Omental fat pad (tissue), 3 donors: ENCODE measurements at regions not wholly inside any gene's neighbourhood (a gene's known extent, or its start where the extent isn't known, plus 50 kb on each side); places are given as distances from the start of the nearest gene placed in this dataset.

Source experiments
- ATAC-seq: fragments of 150-250 bp; one replicate; pipeline ENCODE4 v1.9.1; 2016; ENCODE audit warnings: mild to moderate bottlenecking, moderate library complexity; ENCODE audit not compliant: low FRiP score
- DNase-seq: peaks from one replicate; pipeline ENCODE4 v3.0.0-alpha.2; 2019; ENCODE audit warnings: low spot score
- CTCF ChIP-seq, 3 donors: fragments of 450-650 bp; IDR thresholded peaks; one replicate each; pipeline ENCODE4 v1.5.1; 2016 to 2017; ENCODE audit warnings: antibody characterized with exemption in 3 of 3, mild to moderate bottlenecking in 3 of 3, moderate library complexity in 2 of 3

DNA sequence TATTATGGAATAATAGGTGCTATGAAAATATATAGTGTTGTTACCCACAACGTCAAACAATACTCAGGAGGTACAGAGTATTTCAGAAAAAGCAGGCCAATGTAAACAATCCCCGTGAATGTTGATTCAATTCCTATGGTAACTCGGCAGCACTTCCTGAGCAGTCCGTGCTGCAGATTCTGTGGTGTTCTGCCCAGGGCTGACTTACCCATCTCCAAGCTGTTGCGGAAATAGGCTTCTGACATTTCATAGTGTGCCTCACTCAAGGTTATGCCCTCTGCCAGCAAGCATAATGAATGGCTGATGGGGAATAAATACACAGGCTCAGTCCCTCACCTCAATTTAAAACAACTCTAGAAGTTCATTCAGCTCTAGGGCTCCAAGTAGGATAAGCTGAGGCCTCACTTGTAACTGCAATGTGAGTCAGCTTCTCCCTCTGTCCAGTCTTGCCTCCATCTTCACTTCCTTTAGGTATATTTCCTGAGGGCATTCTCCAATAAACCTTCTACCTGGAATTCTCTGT, 177.6 kb downstream of the GNAI1 start:
- ATAC-seq: no peak
- no peak for TF ChIP-seq CTCF (IDR thresholded peaks at IDR 0.05)
- DNase-seq: no peak

DNA sequence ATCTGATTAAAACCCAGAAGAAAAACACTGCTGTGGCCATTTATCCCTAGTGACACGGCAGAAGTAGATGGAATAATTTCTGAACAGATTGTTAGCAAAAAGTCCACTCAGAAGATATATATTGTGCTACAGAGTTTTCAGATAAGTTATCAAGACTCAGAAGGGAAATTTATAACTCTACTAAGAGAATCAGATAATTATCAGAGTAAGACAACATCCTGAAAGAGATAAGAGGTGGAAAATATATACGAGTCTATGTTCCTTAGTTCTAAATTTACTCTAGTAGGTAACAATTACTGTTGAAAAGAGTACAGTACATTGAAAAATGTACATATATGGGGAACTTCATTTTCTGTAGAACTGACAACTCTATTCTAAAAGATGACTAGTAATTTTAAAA, 176.7 kb downstream of the GNAI1 start:
- TF ChIP-seq CTCF (IDR thresholded peaks at IDR 0.05): no peak

GRCh38 chr7:80309971-80310549, 175.4 kb downstream of the GNAI1 start:
- no peak for DNase-seq
- no peak for TF ChIP-seq CTCF (IDR thresholded peaks at IDR 0.05)
- ATAC-seq: no peak

More for the DNA sequence above, 176.7 kb downstream of the GNAI1 start:
- ATAC-seq (no peak), DNase-seq (no peak)

GRCh38 chr7:80309377-80309776, 174.7 kb downstream of the GNAI1 start:
- ATAC-seq (no peak), DNase-seq (no peak)
- no peak for TF ChIP-seq CTCF (IDR thresholded peaks at IDR 0.05)

GRCh38 chr7:80307227-80307856, 172.7 kb downstream of the GNAI1 start:
- ATAC-seq: no peak
- no peak for DNase-seq
- no peak for TF ChIP-seq CTCF (IDR thresholded peaks at IDR 0.05)

DNA sequence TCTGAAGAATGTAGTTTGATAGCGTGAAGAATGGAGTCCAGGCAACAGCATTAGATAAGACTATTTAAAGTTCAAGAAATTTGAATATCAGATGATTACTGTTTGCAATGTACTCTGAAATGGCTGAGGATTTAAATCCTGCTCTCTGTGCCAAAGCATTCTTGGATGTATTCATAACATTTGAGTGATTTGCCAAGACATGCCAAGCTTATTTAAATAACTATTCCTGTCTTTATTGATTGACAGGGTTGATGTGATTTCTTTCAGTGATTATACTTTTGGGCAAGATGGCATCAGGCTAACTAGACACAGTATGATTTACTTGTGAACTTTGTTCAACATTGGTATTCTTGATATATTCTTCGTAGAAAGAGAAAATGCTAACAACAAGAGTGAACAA, 168.7 kb downstream of the GNAI1 start:
- ATAC-seq (no peak), DNase-seq (no peak)
- TF ChIP-seq CTCF (IDR thresholded peaks at IDR 0.05): no peak

DNA sequence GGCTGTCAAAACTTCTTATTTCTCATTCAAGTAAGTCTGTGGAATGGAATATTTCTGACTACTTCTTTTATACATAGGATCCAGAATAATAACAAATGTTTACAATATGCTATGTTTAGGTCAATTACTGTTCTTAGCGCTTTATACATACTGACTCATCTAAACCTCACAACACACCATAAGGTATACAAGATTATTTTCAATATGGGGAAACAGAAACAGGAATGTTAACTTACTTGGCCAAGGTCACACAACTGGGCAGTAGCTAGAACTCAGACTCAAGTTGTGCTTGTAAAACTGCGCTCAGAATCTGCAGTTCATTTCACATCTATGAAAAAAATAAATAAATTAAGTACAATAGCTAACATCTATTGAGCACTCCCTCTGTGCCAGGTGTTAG, 168.0 kb downstream of the GNAI1 start:
- no peak for ATAC-seq
- no peak for TF ChIP-seq CTCF (IDR thresholded peaks at IDR 0.05)
- no peak for DNase-seq
